K562 (cell line): ENCODE measurements at regions not wholly inside any gene's neighbourhood (a gene's known extent, or its start where the extent isn't known, plus 50 kb on each side); places are given as distances from the start of the nearest gene placed in this dataset.

Experiments used
- ATAC-seq: fragments of 200-7000 bp; cut with Tn5 transposase; 3 replicates; pipeline ENCODE4 v1.9.1; 2020; ENCODE audit warnings: moderate library complexity
- BruUV-seq: library from RNA; stranded (reverse); fragments of 400-500 nt; replicated peaks from 2 replicates; lab custom pipeline; 2021; lab: Mats Ljungman, UMichigan
- CTCF ChIA-PET: fragments of 300-600 bp; formaldehyde crosslinking; extraction: SDS; loops from one replicate; lab custom pipeline; 2021; ENCODE audit warnings: low intra/inter-chr PET ratio; lab: Yijun Ruan, JAX
- POLR2A ChIA-PET: fragments of 300-600, 350-650 bp; sonication (Branson Sonifier 250); formaldehyde crosslinking; extraction: SDS; loops from one replicate; lab custom pipeline; 2021; ENCODE audit warnings: antibody characterized with exemption, inconsistent platforms; lab: Yijun Ruan, JAX
- DNase-seq, 4 experiments: peaks; one replicate each; pipeline versions ENCODE4 v3.0.0 to v3.0.0-alpha.2; 2011 to 2018; ENCODE audit warnings: low spot score in 3 of 4, mixed read lengths in 3 of 4; ENCODE audit errors: extremely low read depth in 1 of 4
- FAIRE-seq: peaks from 2 replicates; lab custom pipeline; 2011; peaks lifted over from hg19 to GRCh38; lab: Jason Lieb, UNC
- H2AFZ ChIP-seq: 2 replicates; pipeline ENCODE4 v1.6.0; 2011; ENCODE audit warnings: low read depth, low read length, control low read depth, inconsistent platforms
- H3K27ac ChIP-seq: fragments of 200-600 bp; 3 replicates; pipeline ENCODE4 v1.8.0; 2011; ENCODE audit warnings: low read depth, mild to moderate bottlenecking, control low read depth, inconsistent platforms, low read length, moderate library complexity, mixed read lengths; ENCODE audit errors: extremely low read depth
- H3K27me3 ChIP-seq, 2 experiments: fragments of 300-600 bp in 1 of 2; 2 replicates in 1 of 2; 3 replicates in 1 of 2; pipeline versions ENCODE4 v1.6.0 to v1.8.0; 2011; ENCODE audit warnings: inconsistent platforms in 2 of 2, low read length in 2 of 2, mild to moderate bottlenecking in 1 of 2, mixed read lengths in 1 of 2, moderate library complexity in 1 of 2; ENCODE audit not compliant: control insufficient read depth in 2 of 2, insufficient read depth in 2 of 2
- H3K36me3 ChIP-seq: fragments of 300-600 bp; 3 replicates; pipeline ENCODE4 v1.8.0; 2011; ENCODE audit warnings: mild to moderate bottlenecking, low read length, inconsistent platforms; ENCODE audit not compliant: control insufficient read depth, insufficient read depth
- H3K4me1 ChIP-seq, 2 experiments: fragments of 200-600 bp in 1 of 2; replicated peaks in 1 of 2; 2 replicates in 1 of 2; 3 replicates in 1 of 2; pipeline versions ENCODE4 v1.5.1 to v1.8.0; 2011; ENCODE audit warnings: inconsistent platforms in 2 of 2, low read length in 2 of 2, mild to moderate bottlenecking in 1 of 2, mixed read lengths in 1 of 2, moderate library complexity in 1 of 2; ENCODE audit not compliant: control insufficient read depth in 2 of 2, insufficient read depth in 2 of 2
- H3K4me2 ChIP-seq: 2 replicates; pipeline ENCODE4 v1.6.1; 2011; ENCODE audit warnings: low read length, control low read depth, inconsistent platforms, mixed read lengths; ENCODE audit not compliant: insufficient read depth
- H3K4me3 ChIP-seq: fragments of 200-600 bp; sonication (generic), shearing (Covaris generic); 2 replicates; pipeline ENCODE4 v1.5.1; 2016; ENCODE audit warnings: control low read depth, inconsistent platforms
- H3K79me2 ChIP-seq: fragments of 200-600 bp; 3 replicates; pipeline ENCODE4 v1.8.0; 2011; ENCODE audit warnings: low read length, inconsistent platforms; ENCODE audit not compliant: control insufficient read depth, insufficient read depth
- H3K9ac ChIP-seq, 2 experiments: 2 replicates each; pipeline versions ENCODE4 v1.6.0 to v1.6.1; 2011; ENCODE audit warnings: low read depth in 2 of 2, low read length in 2 of 2, control low read depth in 1 of 2, inconsistent platforms in 1 of 2, mild to moderate bottlenecking in 1 of 2, mixed read lengths in 1 of 2; ENCODE audit not compliant: insufficient read depth in 1 of 2
- H3K9me1 ChIP-seq: one replicate; pipeline ENCODE4 v1.6.0; 2011; ENCODE audit warnings: inconsistent platforms, mild to moderate bottlenecking, low read length, moderate library complexity; ENCODE audit not compliant: control insufficient read depth, insufficient read depth
- H3K9me3 ChIP-seq: replicated peaks from 2 replicates; pipeline ENCODE4 v1.5.1; 2011; ENCODE audit warnings: low read depth, low read length, inconsistent platforms; ENCODE audit not compliant: control insufficient read depth, insufficient read depth
- H4K20me1 ChIP-seq: replicated peaks from 2 replicates; pipeline ENCODE4 v1.6.1; 2011; ENCODE audit warnings: low read length, inconsistent platforms, mixed read lengths; ENCODE audit not compliant: control insufficient read depth, insufficient read depth
- ARID1B ChIP-seq: fragments of 450-650 bp; IDR thresholded peaks from 2 replicates; pipeline ENCODE4 v1.6.1; 2016; ENCODE audit warnings: antibody characterized with exemption, mild to moderate bottlenecking, inconsistent platforms
- CEBPB ChIP-seq: fragments of 450-650 bp; IDR thresholded peaks from 2 replicates; pipeline ENCODE4 v1.6.1; 2016; ENCODE audit warnings: missing genetic modification characterization, missing compliant biosample characterization
- CEBPG ChIP-seq, 3 experiments: fragments of 200-800 bp in 1 of 3; sonication (Bioruptor generic) in 1 of 3; sonication (generic) in 1 of 3; formaldehyde crosslinking in 1 of 3; IDR thresholded peaks in 2 of 3; conservative IDR thresholded peaks in 1 of 3; 2 replicates each; pipeline versions ENCODE4 v1.6.1 to v1.8.0; 2016 to 2022; ENCODE audit warnings: missing compliant biosample characterization in 2 of 3, missing genetic modification characterization in 2 of 3, mild to moderate bottlenecking in 1 of 3, missing genetic modification reagents in 1 of 3
- DDX20 ChIP-seq: fragments of 450-650 bp; IDR thresholded peaks from 2 replicates; pipeline ENCODE4 v1.6.1; 2016; ENCODE audit warnings: missing genetic modification characterization, low read depth, mild to moderate bottlenecking, missing compliant biosample characterization, moderate library complexity
- GTF2A2 ChIP-seq: IDR thresholded peaks from 2 replicates; pipeline ENCODE4 v1.6.1; 2016; ENCODE audit warnings: mild to moderate bottlenecking, missing genetic modification characterization, missing compliant biosample characterization
- HDAC2 ChIP-seq: fragments of 450-650 bp; IDR thresholded peaks from 2 replicates; pipeline ENCODE4 v1.6.1; 2016; ENCODE audit warnings: mild to moderate bottlenecking
- JUNB ChIP-seq: fragments of 450-650 bp; formaldehyde crosslinking; conservative IDR thresholded peaks from 2 replicates; pipeline ENCODE4 v1.4.0; 2020; ENCODE audit warnings: mild to moderate bottlenecking
- JUND ChIP-seq, 2 experiments: IDR thresholded peaks; 2 replicates in 1 of 2; 3 replicates in 1 of 2; pipeline ENCODE4 v1.6.1; 2011; ENCODE audit warnings: borderline replicate concordance in 2 of 2, low read depth in 2 of 2, low read length in 2 of 2, improper control_type of control experiment in 1 of 2, missing biosample characterization in 1 of 2, missing genetic modification characterization in 1 of 2, missing genetic modification reagents in 1 of 2
- MAFG ChIP-seq: fragments of 450-650 bp; conservative IDR thresholded peaks from 2 replicates; pipeline ENCODE4 v1.6.1; 2016; ENCODE audit warnings: missing genetic modification characterization, missing compliant biosample characterization
- MCM2 ChIP-seq: fragments of 450-650 bp; IDR thresholded peaks from 2 replicates; pipeline ENCODE4 v1.6.1; 2017; ENCODE audit warnings: low read depth, mild to moderate bottlenecking
- MXI1 ChIP-seq: IDR thresholded peaks from 2 replicates; pipeline ENCODE4 v1.6.1; 2011; ENCODE audit warnings: low read depth, mild to moderate bottlenecking, improper control_type of control experiment, low read length
- PCBP1 ChIP-seq: fragments of 200-400 bp; formaldehyde crosslinking; IDR thresholded peaks from 2 replicates; pipeline ENCODE4 v1.6.1; 2018; ENCODE audit warnings: mild to moderate bottlenecking, low read depth, low read length; ENCODE audit not compliant: poor library complexity, severe bottlenecking
- POLR2A ChIP-seq: fragments of 450-650 bp; conservative IDR thresholded peaks from 2 replicates; pipeline ENCODE4 v1.6.1; 2016
- PTRF ChIP-seq: fragments of 450-650 bp; IDR thresholded peaks from 2 replicates; pipeline ENCODE4 v1.6.1; 2016; ENCODE audit warnings: mild to moderate bottlenecking, missing genetic modification characterization, missing compliant biosample characterization
- ZBED1 ChIP-seq: IDR thresholded peaks from 2 replicates; pipeline ENCODE4 v1.6.1; 2014
- ZNF41 ChIP-seq: fragments of 250-450 bp; sonication (Bioruptor Pico); conservative IDR thresholded peaks from 2 replicates; pipeline ENCODE4 v1.4.0; 2020; ENCODE audit warnings: mild to moderate bottlenecking
- ZNF830 ChIP-seq: fragments of 250-450 bp; sonication (Bioruptor Pico); IDR thresholded peaks from 2 replicates; pipeline ENCODE4 v1.5.0; 2021; ENCODE audit warnings: mild to moderate bottlenecking
- WGBS: fragments of 100-300 bp; shearing (Covaris generic); methylation state at CpG from one replicate; pipeline ENCODE4 v1.1.6; 2016; ENCODE audit warnings: low coverage, mixed read lengths; ENCODE audit not compliant: insufficient coverage; ENCODE audit errors: missing lambda C conversion rate; 5-methylcytosine and 5-hydroxymethylcytosine counted together
- in situ Hi-C: fragments of 300-500 bp; cut with MboI; formaldehyde crosslinking; loops from 4 replicates; pipeline ENCODE4 v1.15.0; 2018; ENCODE audit warnings: inconsistent platforms, mixed read lengths
- intact Hi-C: fragments of 100-400 bp; cut with micrococcal nuclease; formaldehyde crosslinking; loops from 2 replicates; pipeline ENCODE4 v1.14.2; 2022

DNA sequence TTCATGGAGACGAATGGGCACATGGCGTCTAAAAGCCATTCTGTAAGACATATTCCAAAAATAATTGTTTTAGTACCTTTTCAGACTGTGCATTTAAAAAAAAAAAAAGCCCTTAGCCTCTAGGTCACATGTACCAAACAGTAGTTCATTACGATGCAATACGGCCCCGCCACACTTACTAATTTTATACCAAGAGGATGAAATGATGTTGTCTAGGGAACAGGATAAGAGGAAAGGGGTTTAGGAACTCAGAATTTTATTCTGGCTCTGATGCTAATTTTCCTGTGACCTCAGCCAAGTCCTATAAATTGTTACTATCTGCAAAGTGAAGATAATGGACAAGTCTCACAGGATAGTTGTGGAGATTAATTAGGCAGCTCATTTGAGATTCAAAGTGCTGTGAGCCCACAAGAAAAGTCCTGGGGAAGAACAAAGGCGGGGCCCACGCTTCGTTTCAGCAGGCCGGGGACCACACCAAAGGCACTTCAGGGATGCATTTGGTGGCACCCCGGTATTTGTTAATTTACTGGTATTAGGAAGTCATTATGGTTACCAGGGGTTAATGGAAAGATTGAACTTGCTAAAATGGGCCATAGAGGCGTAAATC lies 511.1 kb downstream of the IRS2 start:
- no peaks in the 10 kb centered on the region for H3K79me2 ChIP-seq
- no peaks in the 10 kb centered on the region for H4K20me1 ChIP-seq
- TF ChIP-seq MAFG (tag) (no peak), ARID1B (no peak), GTF2A2 (no peak), MCM2 (no peak), ZNF41 (CRISPR knock-in tag) (no peak), ZNF830 (CRISPR knock-in tag) (no peak), JUNB (CRISPR knock-in tag) (no peak), HDAC2 (no peak), MXI1 (no peak), PCBP1 (no peak), JUND (IDR thresholded peaks at IDR 0.05; ENCODE audit: borderline replicate concordance, low read depth, low read length) (no peak), JUND (tag; IDR thresholded peaks at IDR 0.05; ENCODE audit: borderline replicate concordance, low read depth, low read length) (no peak), CEBPG (CRISPR knock-in tag; IDR thresholded peaks at IDR 0.05) (no peak), CEBPG (tag; conservative IDR thresholded peaks at IDR 0.05 in 1 of 2, IDR thresholded peaks at IDR 0.05 in 1 of 2) (no peak), PTRF (tag) (no peak), DDX20 (tag) (no peak), CEBPB (tag) (no peak), POLR2A (no peak), ZBED1 (no peak)
- TF ChIP-seq, all 486 proteins: peak for 0
- no peaks in the 10 kb centered on the region for H3K9me3 ChIP-seq
- H2AFZ ChIP-seq = no peak overlapping the region
- BruUV-seq = no TSS peak
- H3K27ac ChIP-seq = no peak overlapping the region
- no peaks in the 10 kb centered on the region for H3K27me3 ChIP-seq
- ATAC-seq (no peak), DNase-seq (no peak), FAIRE-seq (no peak)
- WGBS = 0% methylated on average over 11 of the region's 11 CpGs
- H3K9ac ChIP-seq = no peak overlapping the region
- no peaks in the 10 kb centered on the region for H3K9me1 ChIP-seq
- H3K4me1 ChIP-seq = no peaks in the 10 kb centered on the region
- ChIA-PET CTCF (no interaction called here), POLR2A (no interaction called here)
- no peaks in the 10 kb centered on the region for H3K36me3 ChIP-seq
- H3K4me3 ChIP-seq = no peak overlapping the region
- no peak overlapping the region for H3K4me2 ChIP-seq
- in situ Hi-C loops = no loop called here
- intact Hi-C loops = no loop called here
